ENCODE measurements at regions not wholly inside any gene's neighbourhood (a gene's known extent, or its start where the extent isn't known, plus 50 kb on each side); places are given as distances from the start of the nearest gene placed in this dataset.

GRCh38 chr17:5832886-5833285 is 237.3 kb upstream of the WSCD1 start:
- no peak overlapping the region for H3K4me3 ChIP-seq (ENCODE audit: low read depth, poor library complexity, severe bottlenecking)
- WGBS, 2 donors = 10 to 13% methylated on average over 1 of the region's 1 CpG
- no peak for DNase-seq (ENCODE audit: low spot score in 2 of 2)
- no peak for TF ChIP-seq CTCF (IDR thresholded peaks at IDR 0.05)
- no peak for TF ChIP-seq POLR2A (IDR thresholded peaks at IDR 0.05)
- intact Hi-C loops (cut with DNase I; ENCODE audit: low total_unique reads) = loop anchor here (10.0 kb wide), 2 partner anchors 78 to 1058 kb away; partner anchors contain the start of gene TM4SF5

- TF ChIP-seq POLR2A (IDR thresholded peaks at IDR 0.05) (no peak), CTCF (IDR thresholded peaks at IDR 0.05) (no peak)
- DNase-seq (ENCODE audit: low spot score in 2 of 2) = no peak
- intact Hi-C loops (cut with DNase I; ENCODE audit: low total_unique reads) = loop anchor here (10.0 kb wide), 2 partner anchors 82 to 1062 kb away; partner anchors contain the start of gene TM4SF5
- WGBS, 2 donors = 46 to 61% methylated on average over 4 of the region's 4 CpGs
- H3K4me3 ChIP-seq (ENCODE audit: low read depth, poor library complexity, severe bottlenecking) = no peak overlapping the region
Measured at GRCh38 chr17:5837055-5837491, 233.1 kb upstream of the WSCD1 start.

GRCh38 chr17:5838661-5839300 is 231.4 kb upstream of the WSCD1 start:
- DNase-seq (ENCODE audit: low spot score in 2 of 2) = no peak
- WGBS, 2 donors = 75 to 76% methylated on average over 12 of the region's 12 CpGs
- intact Hi-C loops (cut with DNase I; ENCODE audit: low total_unique reads) = loop anchor here (10.0 kb wide), 2 partner anchors 84 to 1064 kb away; partner anchors contain the start of gene TM4SF5

GRCh38 chr17:5840811-5841446 is 229.2 kb upstream of the WSCD1 start:
- H3K4me3 ChIP-seq (ENCODE audit: low read depth, poor library complexity, severe bottlenecking) = no peak overlapping the region
- no peak for TF ChIP-seq CTCF (IDR thresholded peaks at IDR 0.05)
- no peak for TF ChIP-seq POLR2A (IDR thresholded peaks at IDR 0.05)
- DNase-seq (ENCODE audit: low spot score in 2 of 2) = no peak
- intact Hi-C loops (cut with DNase I; ENCODE audit: low total_unique reads) = no loop called here
- WGBS, 2 donors = 91 to 92% methylated on average over 13 of the region's 13 CpGs

More at GRCh38 chr17:5838661-5839300, 231.4 kb upstream of the WSCD1 start:
- no peak overlapping the region for H3K4me3 ChIP-seq (ENCODE audit: low read depth, poor library complexity, severe bottlenecking)
- TF ChIP-seq POLR2A (IDR thresholded peaks at IDR 0.05) (no peak), CTCF (IDR thresholded peaks at IDR 0.05) (no peak)

GRCh38 chr17:5841862-5842261 is 228.3 kb upstream of the WSCD1 start:
- WGBS, 2 donors = 79 to 85% methylated on average over 11 of the region's 11 CpGs
- no peak for TF ChIP-seq CTCF (IDR thresholded peaks at IDR 0.05)
- no peak for TF ChIP-seq POLR2A (IDR thresholded peaks at IDR 0.05)
- no peak overlapping the region for H3K4me3 ChIP-seq (ENCODE audit: low read depth, poor library complexity, severe bottlenecking)
- intact Hi-C loops (cut with DNase I; ENCODE audit: low total_unique reads) = no loop called here
- no peak for DNase-seq (ENCODE audit: low spot score in 2 of 2)
